NB4 (cell line): ENCODE measurements at regions not wholly inside any gene's neighbourhood (a gene's known extent, or its start where the extent isn't known, plus 50 kb on each side); places are given as distances from the start of the nearest gene placed in this dataset.

Source experiments
- DNase-seq: peaks from one replicate; pipeline ENCODE4 v3.0.0; 2010; ENCODE audit warnings: low read depth
- H3K4me3 ChIP-seq: one replicate; pipeline ENCODE4 v1.5.1; 2011; ENCODE audit warnings: mild to moderate bottlenecking, low read depth, low read length, moderate library complexity
- CTCF ChIP-seq: IDR thresholded peaks from one replicate; pipeline ENCODE4 v1.5.1; 2012; ENCODE audit warnings: low read depth, low read length
- MYC ChIP-seq: IDR thresholded peaks from 2 replicates; pipeline ENCODE4 v1.6.1; 2011; ENCODE audit warnings: low read depth, low read length
- POLR2A ChIP-seq: IDR thresholded peaks from 2 replicates; pipeline ENCODE4 v1.6.1; 2011; ENCODE audit warnings: mild to moderate bottlenecking; ENCODE audit not compliant: insufficient read length; ENCODE audit errors: extremely low read depth
- TF ChIP-seq, protein P1 (sequence below): IDR thresholded peaks from 2 replicates; pipeline ENCODE4 v1.6.1; 2011; ENCODE audit warnings: low read depth, low read length

DNA sequence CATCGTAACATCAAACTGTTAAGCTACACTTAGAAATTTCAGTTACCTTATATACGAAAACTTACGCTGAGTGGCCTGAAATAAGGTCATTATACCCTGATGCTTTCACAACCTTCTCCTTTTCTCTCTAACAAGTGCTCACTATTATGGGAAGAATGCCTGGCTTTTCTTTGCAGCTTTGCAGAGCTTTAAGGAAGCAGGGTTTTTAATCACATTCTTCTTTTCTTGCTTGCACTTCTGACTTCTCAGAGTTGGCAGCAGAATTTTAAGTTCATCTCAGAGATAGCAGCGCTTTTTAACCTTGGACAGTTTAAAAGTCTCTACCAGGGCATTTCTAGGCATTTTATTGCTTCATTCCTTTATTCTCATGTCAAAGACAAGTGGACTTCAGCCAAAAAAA is 285.1 kb downstream of the SPRY2 start:
- TF ChIP-seq, protein P1, sequence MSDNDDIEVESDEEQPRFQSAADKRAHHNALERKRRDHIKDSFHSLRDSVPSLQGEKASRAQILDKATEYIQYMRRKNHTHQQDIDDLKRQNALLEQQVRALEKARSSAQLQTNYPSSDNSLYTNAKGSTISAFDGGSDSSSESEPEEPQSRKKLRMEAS, result no peak
- TF ChIP-seq MYC (no peak), CTCF (no peak), POLR2A (no peak)
- no peak for DNase-seq
- no peak overlapping the region for H3K4me3 ChIP-seq

GRCh38 chr13:80054806-80055205 is 286.1 kb downstream of the SPRY2 start:
- TF ChIP-seq, protein P1, result no peak
- TF ChIP-seq CTCF (no peak), MYC (no peak), POLR2A (no peak)
- no peak for DNase-seq
- H3K4me3 ChIP-seq, result no peak overlapping the region

- TF ChIP-seq, protein P1, result no peak
- TF ChIP-seq CTCF (no peak), MYC (no peak), POLR2A (no peak)
- DNase-seq, result no peak
- no peak overlapping the region for H3K4me3 ChIP-seq
Measured at GRCh38 chr13:80052286-80052685, 288.6 kb downstream of the SPRY2 start.

DNA sequence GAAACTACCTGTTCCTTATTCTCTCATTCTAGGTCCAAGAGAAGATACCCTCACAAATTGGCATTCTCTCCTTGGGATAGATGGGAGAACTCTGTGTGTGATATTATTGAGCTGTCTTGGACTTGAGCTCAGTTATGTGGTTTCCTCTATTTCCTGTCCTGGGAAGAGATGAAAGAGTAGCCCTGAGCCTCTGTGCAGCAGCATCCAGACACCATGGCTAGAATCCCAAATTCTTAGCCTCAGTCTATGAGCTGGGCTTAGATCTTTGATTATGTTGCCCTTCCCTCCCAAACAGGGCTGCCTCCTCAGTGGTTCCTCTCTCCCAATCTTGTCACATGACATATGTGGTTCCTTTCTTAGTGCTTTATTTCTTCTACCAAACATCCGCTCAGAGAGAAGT is 290.7 kb downstream of the SPRY2 start:
- no peak overlapping the region for H3K4me3 ChIP-seq
- DNase-seq, result peak; percentile 20
- TF ChIP-seq, protein P1, result no peak
- no peak for TF ChIP-seq POLR2A
- TF ChIP-seq MYC, result no peak
- no peak for TF ChIP-seq CTCF

DNA sequence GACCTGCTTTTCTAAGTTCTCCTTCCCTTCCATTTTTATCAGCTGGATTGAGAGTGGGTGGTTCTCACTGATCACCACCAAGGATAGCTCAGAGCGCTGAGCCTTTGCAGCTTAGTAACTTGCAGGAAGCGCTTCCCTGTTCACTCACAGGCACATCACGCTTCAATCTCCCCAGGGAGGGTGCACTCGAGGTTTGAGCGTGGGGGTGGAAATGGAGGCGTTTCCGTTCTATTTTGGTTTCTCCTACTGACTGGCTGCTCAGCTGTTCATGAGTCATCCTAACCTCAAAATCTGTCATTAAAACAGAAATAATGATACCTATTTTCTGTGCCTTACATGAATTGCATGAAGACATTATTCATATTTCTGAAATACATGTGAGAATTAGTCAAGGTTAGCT is 292.1 kb downstream of the SPRY2 start:
- DNase-seq, result peak; percentile 98
- H3K4me3 ChIP-seq, result no peak overlapping the region
- TF ChIP-seq, protein P1, result peak; percentile 71
- TF ChIP-seq CTCF, result no peak
- TF ChIP-seq POLR2A, result no peak
- TF ChIP-seq MYC, result peak; percentile 78

DNA sequence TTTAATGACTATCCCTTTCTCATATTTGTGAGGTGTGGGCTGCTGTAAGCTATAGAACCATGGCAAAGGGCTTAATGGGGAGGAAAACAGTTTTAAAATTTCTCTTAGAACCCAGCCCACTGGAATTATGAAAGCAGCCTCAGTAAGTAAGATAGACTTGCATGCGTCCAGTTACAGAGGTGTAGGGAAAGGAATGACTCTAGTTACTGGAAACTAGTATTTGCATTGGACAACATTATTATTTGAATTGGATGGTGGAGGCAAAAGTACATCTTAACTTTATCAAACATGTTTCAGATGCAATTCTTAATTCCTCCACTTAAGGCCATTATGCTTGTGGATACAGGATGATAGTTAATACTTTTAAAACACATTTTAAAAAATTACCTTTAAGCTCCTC is 292.9 kb downstream of the SPRY2 start:
- no peak for DNase-seq
- no peak overlapping the region for H3K4me3 ChIP-seq
- TF ChIP-seq, protein P1, result no peak
- TF ChIP-seq CTCF (no peak), MYC (no peak), POLR2A (no peak)
